H1 (cell line): ENCODE measurements at regions not wholly inside any gene's neighbourhood (a gene's known extent, or its start where the extent isn't known, plus 50 kb on each side); places are given as distances from the start of the nearest gene placed in this dataset.

ENCODE experiments used
- CTCF ChIA-PET: fragments of 300-600 bp; sonication (Branson Sonifier 250); formaldehyde crosslinking; loops from one replicate; lab custom pipeline; 2021; ENCODE audit not compliant: partially characterized antibody; lab: Charles Lee
- POLR2A ChIA-PET: fragments of 300-600 bp; sonication (Branson Sonifier 250); formaldehyde crosslinking; loops from one replicate; lab custom pipeline; 2021; ENCODE audit warnings: inconsistent platforms; ENCODE audit not compliant: partially characterized antibody; lab: Charles Lee
- DNase-seq, 2 experiments: peaks; one replicate each; pipeline versions ENCODE4 v3.0.0 to v3.0.0-alpha.2; 2010 to 2022; ENCODE audit warnings: low spot score in 2 of 2, low read depth in 1 of 2, mixed read lengths in 1 of 2
- FAIRE-seq: peaks from 2 replicates; lab custom pipeline; 2011; peaks lifted over from hg19 to GRCh38; lab: Jason Lieb, UNC
- H2AFZ ChIP-seq: 2 replicates; pipeline ENCODE4 v1.8.1; 2012; ENCODE audit warnings: low read length, inconsistent platforms
- H2AK5ac ChIP-seq: 2 replicates; pipeline ENCODE4 v1.6.1; 2013; ENCODE audit warnings: low read depth, low read length
- H2BK120ac ChIP-seq: replicated peaks from 2 replicates; pipeline ENCODE3; 2013; ENCODE audit warnings: low read depth, low read length, inconsistent platforms
- H2BK12ac ChIP-seq: 2 replicates; pipeline ENCODE4 v1.6.1; 2013; ENCODE audit warnings: low read depth, low read length
- H2BK15ac ChIP-seq: 2 replicates; pipeline ENCODE4 v1.6.1; 2013; ENCODE audit warnings: low read length
- H2BK20ac ChIP-seq: 2 replicates; pipeline ENCODE4 v1.6.1; 2013; ENCODE audit warnings: low read length
- H2BK5ac ChIP-seq: 2 replicates; pipeline ENCODE4 v1.6.1; 2013; ENCODE audit warnings: low read depth, low read length
- H3K14ac ChIP-seq: 2 replicates; pipeline ENCODE4 v1.6.1; 2013; ENCODE audit warnings: inconsistent platforms; ENCODE audit not compliant: insufficient read length
- H3K18ac ChIP-seq: 2 replicates; pipeline ENCODE4 v1.6.1; 2013; ENCODE audit warnings: low read length; ENCODE audit errors: extremely low read depth
- H3K23ac ChIP-seq: 2 replicates; pipeline ENCODE4 v1.6.1; 2013; ENCODE audit warnings: inconsistent platforms; ENCODE audit not compliant: insufficient read length
- H3K23me2 ChIP-seq: 2 replicates; pipeline ENCODE4 v1.6.1; 2013; ENCODE audit warnings: low read depth, low read length
- H3K27ac ChIP-seq: 2 replicates; pipeline ENCODE4 v1.6.1; 2011; ENCODE audit warnings: low read depth, low read length, inconsistent platforms
- H3K27me3 ChIP-seq, 4 experiments: replicated peaks in 1 of 4; 1 replicate in 1 of 4; 2 replicates in 3 of 4; pipeline versions ENCODE4 v1.6.1 to v1.8.1; 2011 to 2013; ENCODE audit warnings: low read length in 3 of 4, mild to moderate bottlenecking in 3 of 4, inconsistent platforms in 2 of 4, mixed read lengths in 2 of 4, moderate library complexity in 1 of 4; ENCODE audit not compliant: control insufficient read depth in 3 of 4, insufficient read depth in 3 of 4; ENCODE audit errors: extremely low read depth in 1 of 4
- H3K36me3 ChIP-seq, 4 experiments: 2 replicates each; pipeline versions ENCODE4 v1.6.1 to v1.8.1; 2011 to 2013; ENCODE audit warnings: mild to moderate bottlenecking in 4 of 4, low read length in 3 of 4, moderate library complexity in 2 of 4, control low read depth in 1 of 4, inconsistent platforms in 1 of 4; ENCODE audit not compliant: insufficient read depth in 4 of 4, control insufficient read depth in 2 of 4
- H3K4ac ChIP-seq: replicated peaks from 2 replicates; pipeline ENCODE3; 2013; ENCODE audit warnings: low read length, low read depth, mixed read lengths, inconsistent platforms; ENCODE audit not compliant: insufficient read length
- H3K4me1 ChIP-seq, 4 experiments: replicated peaks in 1 of 4; 1 replicate in 1 of 4; 2 replicates in 3 of 4; pipeline versions ENCODE4 v1.6.1 to v1.8.1; 2011 to 2013; ENCODE audit warnings: low read length in 3 of 4, inconsistent platforms in 2 of 4, mixed read lengths in 1 of 4; ENCODE audit not compliant: insufficient read depth in 4 of 4, control insufficient read depth in 3 of 4
- H3K4me2 ChIP-seq, 2 experiments: 2 replicates each; pipeline versions ENCODE4 v1.6.1 to v1.8.1; 2011 to 2013; ENCODE audit warnings: low read depth in 2 of 2, low read length in 2 of 2, control low read depth in 1 of 2, inconsistent platforms in 1 of 2, mild to moderate bottlenecking in 1 of 2; ENCODE audit not compliant: insufficient read depth in 1 of 2
- H3K4me3 ChIP-seq, 4 experiments: fragments of 200-600, 300-600 bp in 1 of 4; sonication (generic), shearing (Covaris generic), sonication (Bioruptor Twin) in 1 of 4; 2 replicates each; pipeline versions ENCODE4 v1.5.1 to v1.8.1; 2011 to 2016; ENCODE audit warnings: low read length in 4 of 4, low read depth in 3 of 4, control low read depth in 2 of 4, inconsistent platforms in 2 of 4, mild to moderate bottlenecking in 2 of 4, mixed read lengths in 1 of 4, moderate library complexity in 1 of 4; ENCODE audit not compliant: insufficient read depth in 2 of 4; ENCODE audit errors: extremely low read depth in 1 of 4
- H3K56ac ChIP-seq: replicated peaks from 2 replicates; pipeline ENCODE3; 2013; ENCODE audit warnings: low read depth, mild to moderate bottlenecking, mixed read lengths, low read length, inconsistent platforms; ENCODE audit not compliant: insufficient read length
- H3K79me1 ChIP-seq: 2 replicates; pipeline ENCODE4 v1.6.1; 2013; ENCODE audit warnings: low read depth, low read length, control low read depth
- H3K79me2 ChIP-seq, 2 experiments: 2 replicates each; pipeline versions ENCODE4 v1.6.1 to v1.8.1; 2012 to 2013; ENCODE audit warnings: low read length in 2 of 2, mild to moderate bottlenecking in 2 of 2, inconsistent platforms in 1 of 2; ENCODE audit not compliant: insufficient read depth in 2 of 2, control insufficient read depth in 1 of 2
- H3K9ac ChIP-seq, 4 experiments: replicated peaks in 1 of 4; 1 replicate in 1 of 4; 2 replicates in 3 of 4; pipeline versions ENCODE4 v1.6.1 to v1.8.1; 2011 to 2013; ENCODE audit warnings: low read depth in 3 of 4, low read length in 3 of 4, control low read depth in 2 of 4, mild to moderate bottlenecking in 2 of 4, moderate library complexity in 2 of 4, inconsistent platforms in 1 of 4; ENCODE audit errors: extremely low read depth in 1 of 4
- H3K9me3 ChIP-seq, 2 experiments: 2 replicates each; pipeline versions ENCODE4 v1.6.1 to v1.8.1; 2012 to 2013; ENCODE audit warnings: mild to moderate bottlenecking in 2 of 2, moderate library complexity in 2 of 2, control low read depth in 1 of 2, inconsistent platforms in 1 of 2, low read depth in 1 of 2, low read length in 1 of 2, mixed read lengths in 1 of 2; ENCODE audit not compliant: insufficient read depth in 2 of 2
- H4K20me1 ChIP-seq, 2 experiments: replicated peaks in 1 of 2; 2 replicates each; pipeline versions ENCODE3 to v1.8.1; 2011 to 2013; ENCODE audit warnings: inconsistent platforms in 2 of 2, low read length in 2 of 2, mild to moderate bottlenecking in 1 of 2; ENCODE audit not compliant: insufficient read depth in 2 of 2, control insufficient read depth in 1 of 2
- H4K5ac ChIP-seq: 2 replicates; pipeline ENCODE4 v1.6.1; 2013; ENCODE audit warnings: low read length, low read depth, mixed read lengths, inconsistent platforms; ENCODE audit not compliant: insufficient read length
- H4K8ac ChIP-seq: 2 replicates; pipeline ENCODE4 v1.8.0; 2013; ENCODE audit warnings: mild to moderate bottlenecking, moderate library complexity, low read length, inconsistent platforms; ENCODE audit not compliant: insufficient read depth; ENCODE audit errors: extremely low read depth
- H4K91ac ChIP-seq: replicated peaks from 2 replicates; pipeline ENCODE3; 2013; ENCODE audit warnings: low read length, mixed read lengths, inconsistent platforms; ENCODE audit not compliant: insufficient read length
- CEBPB ChIP-seq: IDR thresholded peaks from 2 replicates; pipeline ENCODE4 v1.6.1; 2012; ENCODE audit warnings: low read depth, low read length
- CHD1 ChIP-seq: IDR thresholded peaks from 2 replicates; pipeline ENCODE4 v1.6.1; 2012; ENCODE audit warnings: low read depth, low read length, improper control_type of control experiment
- CHD2 ChIP-seq: IDR thresholded peaks from 2 replicates; pipeline ENCODE4 v1.6.1; 2012; ENCODE audit warnings: low read length, improper control_type of control experiment
- HDAC2 ChIP-seq, 2 experiments: fragments of 300-600 bp in 1 of 2; sonication (generic) in 1 of 2; IDR thresholded peaks; 2 replicates each; pipeline ENCODE4 v1.6.1; 2011 to 2012; ENCODE audit warnings: low read depth in 2 of 2, low read length in 2 of 2, mild to moderate bottlenecking in 2 of 2, moderate library complexity in 2 of 2, borderline replicate concordance in 1 of 2, inconsistent platforms in 1 of 2
- HDAC6 ChIP-seq: IDR thresholded peaks from one replicate; pipeline ENCODE4 v1.7.1; 2012; ENCODE audit warnings: low read depth, mild to moderate bottlenecking, inconsistent platforms, low read length, moderate library complexity
- JUN ChIP-seq: IDR thresholded peaks from 2 replicates; pipeline ENCODE4 v1.6.1; 2011; ENCODE audit warnings: low read depth, mild to moderate bottlenecking, improper control_type of control experiment, low read length
- POLR2A ChIP-seq, 2 experiments: IDR thresholded peaks; 1 replicate in 1 of 2; 2 replicates in 1 of 2; pipeline ENCODE4 v1.6.1; 2011; ENCODE audit warnings: low read depth in 2 of 2, low read length in 2 of 2, mild to moderate bottlenecking in 2 of 2; ENCODE audit errors: control extremely low read depth in 1 of 2
- POLR2AphosphoS5 ChIP-seq: IDR thresholded peaks from 2 replicates; pipeline ENCODE4 v1.6.1; 2011; ENCODE audit warnings: low read depth, low read length
- POU5F1 ChIP-seq: IDR thresholded peaks from 2 replicates; pipeline ENCODE4 v1.6.1; 2011; ENCODE audit warnings: low read depth, mild to moderate bottlenecking, low read length, moderate library complexity
- RNF2 ChIP-seq: fragments of 200-900, 300-1000 bp; sonication (generic); IDR thresholded peaks from 2 replicates; pipeline ENCODE4 v1.7.1; 2016; ENCODE audit warnings: borderline replicate concordance, low read depth, mild to moderate bottlenecking, antibody characterized with exemption, low read length; ENCODE audit not compliant: poor library complexity, severe bottlenecking; ENCODE audit errors: missing control alignments
- RXRA ChIP-seq: IDR thresholded peaks from 2 replicates; pipeline ENCODE4 v1.6.1; 2011; ENCODE audit warnings: low read depth, mild to moderate bottlenecking, low read length, moderate library complexity; ENCODE audit not compliant: insufficient read depth
- SIX5 ChIP-seq: IDR thresholded peaks from 2 replicates; pipeline ENCODE4 v1.6.1; 2011; ENCODE audit warnings: mild to moderate bottlenecking, low read depth, low read length
- SP4 ChIP-seq: IDR thresholded peaks from 2 replicates; pipeline ENCODE4 v1.6.1; 2012; ENCODE audit warnings: low read length, inconsistent platforms
- SUZ12 ChIP-seq: fragments of 200-600 bp; sonication (generic); IDR thresholded peaks from 2 replicates; pipeline ENCODE4 v1.6.1; 2012; ENCODE audit warnings: mild to moderate bottlenecking, inconsistent platforms, low read length, moderate library complexity, mixed read lengths
- TAF1 ChIP-seq: IDR thresholded peaks from 2 replicates; pipeline ENCODE4 v1.6.1; 2011; ENCODE audit warnings: mild to moderate bottlenecking, low read depth, low read length
- TEAD4 ChIP-seq: IDR thresholded peaks from 2 replicates; pipeline ENCODE4 v1.6.1; 2012; ENCODE audit warnings: low read depth, low read length, inconsistent platforms, mixed read lengths
- ZNF274 ChIP-seq: IDR thresholded peaks from 2 replicates; pipeline ENCODE4 v1.7.0; 2012; ENCODE audit warnings: low read length, borderline replicate concordance; ENCODE audit errors: extremely low read depth
- WGBS, 2 experiments: shearing (Covaris generic) in 1 of 2; methylation state at CpG; one replicate each; pipeline versions ENCODE4 v1.1.6 to v1.1.7; 2013 to 2015; ENCODE audit warnings: low lambda C conversion rate in 2 of 2, mixed read lengths in 2 of 2, inconsistent platforms in 1 of 2, low coverage in 1 of 2, missing lambda C conversion rate in 1 of 2; ENCODE audit not compliant: insufficient replicate concordance in 2 of 2, insufficient coverage in 1 of 2, insufficient read length in 1 of 2; ENCODE audit errors: extremely low coverage in 1 of 2, missing lambda C conversion rate in 1 of 2; 5-methylcytosine and 5-hydroxymethylcytosine counted together

DNA sequence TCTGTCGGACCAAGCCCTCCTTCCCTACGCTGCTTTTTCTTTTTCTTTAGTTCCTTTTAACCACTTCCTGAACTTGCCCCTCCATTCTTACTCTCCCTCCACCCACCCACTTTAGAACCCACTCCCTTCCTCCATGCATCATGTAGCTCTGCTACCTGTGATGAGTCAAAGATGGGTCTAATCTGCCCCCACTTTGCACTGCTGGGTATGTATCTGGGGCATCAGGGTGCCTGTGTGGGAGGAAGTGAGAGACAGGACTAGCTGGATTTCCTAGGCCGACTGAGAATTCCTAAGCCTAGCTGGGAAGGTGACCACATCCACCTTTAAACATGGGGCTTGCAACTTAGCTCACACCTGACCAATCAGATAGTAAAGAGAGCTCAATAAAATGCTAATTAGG is 157.7 kb downstream of the SEC16B start:
- DNase-seq: no peak
- Histone ChIP-seq H3K18ac (no peak overlapping the region), H4K5ac (no peak overlapping the region), H4K20me1 (no peaks in the 10 kb centered on the region), H3K23me2 (no peaks in the 10 kb centered on the region), H3K9me3 (no peaks in the 10 kb centered on the region), H3K9ac (no peak overlapping the region), H2BK120ac (no peak overlapping the region), H2BK15ac (no peak overlapping the region), H4K8ac (no peak overlapping the region), H2BK5ac (no peak overlapping the region), H2AFZ (no peak overlapping the region), H3K4me2 (no peak overlapping the region), H3K36me3 (no peaks in the 10 kb centered on the region), H3K79me2 (no peaks in the 10 kb centered on the region), H4K91ac (no peak overlapping the region), H3K4me3 (no peak overlapping the region), H3K14ac (no peak overlapping the region), H3K27me3 (no peaks in the 10 kb centered on the region), H2BK12ac (no peak overlapping the region), H3K23ac (no peak overlapping the region), H3K79me1 (no peaks in the 10 kb centered on the region), H3K56ac (no peak overlapping the region), H2AK5ac (no peak overlapping the region), H2BK20ac (no peak overlapping the region), H3K4me1 (no peaks in the 10 kb centered on the region), H3K4ac (no peak overlapping the region), H3K27ac (no peak overlapping the region)
- WGBS, 2 experiments: 66% methylated on average over 3 of the region's 3 CpGs; no CpG with 5 or more reads in 1 of the 2 experiments
- FAIRE-seq: no peak
- ChIA-PET POLR2A (interaction anchor here (1.0 kb wide), 1 partner anchor 27 kb away, joined by 3 read pairs; no protein-coding TSS in a partner anchor), CTCF (interaction anchor here (0.6 to 2.1 kb wide), 6 partner anchors 28 to 134 kb away, joined by 3 to 7 read pairs (median 4); no protein-coding TSS in a partner anchor)
- TF ChIP-seq CHD2 (no peak), TAF1 (no peak), SIX5 (no peak), SP4 (no peak), SUZ12 (no peak), POLR2A (IDR thresholded peaks at IDR 0.05; ENCODE audit: control extremely low read depth in 1 of 2, low read depth in 2 of 2, low read length in 2 of 2) (no peak), JUN (no peak), RXRA (no peak), CHD1 (no peak), CEBPB (no peak), ZNF274 (no peak), POU5F1 (no peak), HDAC6 (no peak), RNF2 (no peak), TEAD4 (no peak), HDAC2 (IDR thresholded peaks at IDR 0.05; ENCODE audit: borderline replicate concordance in 1 of 2, low read depth in 2 of 2, low read length in 2 of 2) (no peak), POLR2AphosphoS5 (no peak)
